ENCODE measurements at regions not wholly inside any gene's neighbourhood (a gene's known extent, or its start where the extent isn't known, plus 50 kb on each side); places are given as distances from the start of the nearest gene placed in this dataset.

GRCh38 chr3:176807938-176808337, 389.3 kb downstream of the TBL1XR1 start:
- no peak for TF ChIP-seq TAF1 (IDR thresholded peaks at IDR 0.05; ENCODE audit: low read depth, low read length)
- TF ChIP-seq POLR2AphosphoS5 (IDR thresholded peaks at IDR 0.05; ENCODE audit: low read depth, low read length), result no peak
- no peak for TF ChIP-seq SPI1 (IDR thresholded peaks at IDR 0.05; ENCODE audit: low read depth, low read length)
- TF ChIP-seq POLR2A (IDR thresholded peaks at IDR 0.05; ENCODE audit: low read depth, low read length), result no peak
- no peak for TF ChIP-seq POU2F2 (IDR thresholded peaks at IDR 0.05; ENCODE audit: low read depth, low read length)

Measured in GM12891 (cell line).